ENCODE measurements at regions not wholly inside any gene's neighbourhood (a gene's known extent, or its start where the extent isn't known, plus 50 kb on each side); places are given as distances from the start of the nearest gene placed in this dataset.

DNA sequence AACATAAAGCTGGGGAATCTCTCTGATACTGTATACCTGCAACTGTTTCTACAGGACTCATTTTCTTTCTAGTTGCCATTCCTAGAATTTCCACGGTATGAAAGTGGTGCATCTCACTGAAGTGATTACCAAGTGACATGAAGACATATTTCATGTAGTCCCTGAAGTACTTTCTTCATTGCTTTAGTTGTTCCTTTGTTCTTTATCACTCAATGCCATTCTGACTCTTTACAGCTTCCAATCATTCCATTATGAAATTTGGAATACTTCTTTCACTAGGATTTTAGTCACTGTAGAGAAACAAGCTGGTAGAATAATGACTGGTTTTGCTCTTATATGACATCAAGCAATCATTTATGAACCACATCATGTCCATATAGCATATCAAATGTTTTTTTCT, 645.1 kb downstream of the CDH18 start:
- 7% methylated on average over 1 of the region's 1 CpG for WGBS (ENCODE audit: insufficient coverage, low coverage, missing lambda C conversion rate)
- in situ Hi-C loops (cut with MboI): no loop called here
- POLR2A ChIA-PET: no interaction called here

More for the DNA sequence above, 645.1 kb downstream of the CDH18 start:
- no peaks in the 10 kb centered on the region for H3K4me1 ChIP-seq (replicated peaks in 1 of 2; ENCODE audit: control insufficient read depth in 2 of 2, insufficient read depth in 2 of 2, low read length in 2 of 2)
- ATAC-seq: no peak
- intact Hi-C loops (cut with micrococcal nuclease): no loop called here
- H3K4me2 ChIP-seq (ENCODE audit: insufficient read depth, low read length): no peak overlapping the region
- CTCF ChIA-PET (ENCODE audit: low intra/inter-chr PET ratio): no interaction called here
- H3K36me3 ChIP-seq (ENCODE audit: control insufficient read depth, insufficient read depth, low read length): no peaks in the 10 kb centered on the region
- FAIRE-seq: no peak
- no peaks in the 10 kb centered on the region for H3K27me3 ChIP-seq (ENCODE audit: control insufficient read depth in 2 of 2, insufficient read depth in 2 of 2, low read length in 2 of 2)
- no TSS peak for BruUV-seq (replicated peaks)
- H3K9ac ChIP-seq (ENCODE audit: insufficient read depth in 1 of 2, low read depth in 2 of 2, low read length in 2 of 2): no peak overlapping the region
- no peaks in the 10 kb centered on the region for H3K9me3 ChIP-seq (replicated peaks; ENCODE audit: control insufficient read depth, insufficient read depth, low read depth, low read length)
- H3K27ac ChIP-seq (ENCODE audit: extremely low read depth, low read depth, low read length): no peak overlapping the region
- no peaks in the 10 kb centered on the region for H3K9me1 ChIP-seq (ENCODE audit: control insufficient read depth, insufficient read depth, low read length)
- DNase-seq (ENCODE audit: extremely low read depth in 1 of 4, low spot score in 3 of 4): no peak
- H3K79me2 ChIP-seq (ENCODE audit: control insufficient read depth, insufficient read depth, low read length): no peaks in the 10 kb centered on the region
- no peak overlapping the region for H3K4me3 ChIP-seq
- no peak overlapping the region for H2AFZ ChIP-seq (ENCODE audit: low read depth, low read length)
- no peaks in the 10 kb centered on the region for H4K20me1 ChIP-seq (replicated peaks; ENCODE audit: control insufficient read depth, insufficient read depth, low read length)
- TF ChIP-seq MAZ (CRISPR knock-in tag; conservative IDR thresholded peaks at IDR 0.05 in 1 of 2, IDR thresholded peaks at IDR 0.05 in 1 of 2) (no peak), GATAD2A (IDR thresholded peaks at IDR 0.05) (no peak), STAT5A (IDR thresholded peaks at IDR 0.05; ENCODE audit: borderline replicate concordance, low read length) (no peak), PRPF4 (IDR thresholded peaks at IDR 0.05; ENCODE audit: insufficient read depth, low read depth, low read length, poor library complexity, severe bottlenecking) (no peak), TEAD2 (tag; IDR thresholded peaks at IDR 0.05) (no peak), CBX2 (IDR thresholded peaks at IDR 0.05; ENCODE audit: insufficient read depth, low read length, poor library complexity, severe bottlenecking) (no peak), KLF10 (CRISPR knock-in tag; IDR thresholded peaks at IDR 0.05) (no peak), MYC (IDR thresholded peaks at IDR 0.05; ENCODE audit: low read depth, low read length) (no peak), MYC (CRISPR knock-in tag; IDR thresholded peaks at IDR 0.05; ENCODE audit: borderline replicate concordance, low read depth) (no peak), HMGN3 (IDR thresholded peaks at IDR 0.05; ENCODE audit: borderline replicate concordance, extremely low read depth, insufficient read length, low read depth, low read length) (no peak), RBM25 (IDR thresholded peaks at IDR 0.05; ENCODE audit: low read depth, low read length, severe bottlenecking) (no peak), JUN (IDR thresholded peaks at IDR 0.05; ENCODE audit: borderline replicate concordance, low read depth, low read length) (no peak), JUN (CRISPR knock-in tag; IDR thresholded peaks at IDR 0.05; ENCODE audit: borderline replicate concordance) (no peak), RHOXF2B (CRISPR knock-in tag; conservative IDR thresholded peaks at IDR 0.05) (no peak), MAFK (IDR thresholded peaks at IDR 0.05; ENCODE audit: low read length) (no peak), ZNF12 (CRISPR knock-in tag; IDR thresholded peaks at IDR 0.05) (no peak)
- TF ChIP-seq, protein P1, sequence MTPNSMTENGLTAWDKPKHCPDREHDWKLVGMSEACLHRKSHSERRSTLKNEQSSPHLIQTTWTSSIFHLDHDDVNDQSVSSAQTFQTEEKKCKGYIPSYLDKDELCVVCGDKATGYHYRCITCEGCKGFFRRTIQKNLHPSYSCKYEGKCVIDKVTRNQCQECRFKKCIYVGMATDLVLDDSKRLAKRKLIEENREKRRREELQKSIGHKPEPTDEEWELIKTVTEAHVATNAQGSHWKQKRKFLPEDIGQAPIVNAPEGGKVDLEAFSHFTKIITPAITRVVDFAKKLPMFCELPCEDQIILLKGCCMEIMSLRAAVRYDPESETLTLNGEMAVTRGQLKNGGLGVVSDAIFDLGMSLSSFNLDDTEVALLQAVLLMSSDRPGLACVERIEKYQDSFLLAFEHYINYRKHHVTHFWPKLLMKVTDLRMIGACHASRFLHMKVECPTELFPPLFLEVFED (CRISPR knock-in tag; conservative IDR thresholded peaks at IDR 0.05): no peak
